Sigmoid colon (tissue), 4 donors: ENCODE measurements at regions not wholly inside any gene's neighbourhood (a gene's known extent, or its start where the extent isn't known, plus 50 kb on each side); places are given as distances from the start of the nearest gene placed in this dataset.

Experiments
- CTCF ChIP-seq, 4 experiments: fragments of 450-650 bp in 3 of 4; fragments of 200-600 bp in 1 of 4; IDR thresholded peaks; one replicate each; pipeline ENCODE4 v1.5.1; 2016 to 2019; ENCODE audit warnings: antibody characterized with exemption in 4 of 4, mild to moderate bottlenecking in 3 of 4, moderate library complexity in 2 of 4
- POLR2AphosphoS5 ChIP-seq, 4 donors: sonication (generic); formaldehyde crosslinking; IDR thresholded peaks; one replicate each; pipeline ENCODE4 v1.6.1; 2017; ENCODE audit warnings: antibody characterized with exemption in 4 of 4

GRCh38 chr16:79408355-79408754 lies 192.2 kb downstream of the MAF start:
- TF ChIP-seq POLR2AphosphoS5 (IDR thresholded peaks at IDR 0.05): no peak
- TF ChIP-seq CTCF (IDR thresholded peaks at IDR 0.05): no peak
